Sigmoid colon (tissue), 6 donors: ENCODE measurements at regions not wholly inside any gene's neighbourhood (a gene's known extent, or its start where the extent isn't known, plus 50 kb on each side); places are given as distances from the start of the nearest gene placed in this dataset.

Experiments
- DNase-seq: peaks from one replicate; pipeline ENCODE4 v3.0.0-alpha.2; 2019
- H3K27ac ChIP-seq, 4 donors: fragments of 200-600 bp; sonication (generic); one replicate each; pipeline ENCODE4 v1.5.1; 2016 to 2019; ENCODE audit warnings: mild to moderate bottlenecking in 1 of 4
- H3K27me3 ChIP-seq, 3 donors: fragments of 200-600 bp; sonication (generic); one replicate each; pipeline ENCODE4 v1.5.1; 2019; ENCODE audit warnings: mild to moderate bottlenecking in 1 of 3
- H3K36me3 ChIP-seq, 4 donors: fragments of 200-600 bp; sonication (generic); one replicate each; pipeline ENCODE4 v1.5.1; 2016 to 2019
- H3K4me1 ChIP-seq, 4 donors: fragments of 200-600 bp; sonication (generic); one replicate each; pipeline ENCODE4 v1.5.1; 2017 to 2019
- H3K4me3 ChIP-seq, 4 donors: fragments of 200-600 bp; sonication (generic); one replicate each; pipeline ENCODE4 v1.5.1; 2017 to 2019; ENCODE audit warnings: mild to moderate bottlenecking in 2 of 4, moderate library complexity in 1 of 4
- H3K9me3 ChIP-seq, 4 donors: fragments of 200-600 bp in 3 of 4; sonication (generic) in 3 of 4; one replicate each; pipeline versions ENCODE4 v1.5.1 to v1.6.1; 2013 to 2019
- EP300 ChIP-seq, 4 donors: sonication (generic); formaldehyde crosslinking; IDR thresholded peaks; one replicate each; pipeline ENCODE4 v1.6.1; 2017; ENCODE audit warnings: antibody characterized with exemption in 4 of 4
- POLR2A ChIP-seq, 2 donors: fragments of 450-650 bp; IDR thresholded peaks; one replicate each; pipeline ENCODE4 v1.6.1; 2016; ENCODE audit warnings: antibody characterized with exemption in 2 of 2, mild to moderate bottlenecking in 2 of 2, moderate library complexity in 2 of 2
- POLR2AphosphoS5 ChIP-seq, 4 donors: sonication (generic); formaldehyde crosslinking; IDR thresholded peaks; one replicate each; pipeline ENCODE4 v1.6.1; 2017; ENCODE audit warnings: antibody characterized with exemption in 4 of 4
- WGBS, 2 donors: extraction: QIAGEN DNeasy Blood & Tissue Kit; methylation state at CpG; one replicate each; pipeline ENCODE4 v1.1.7; 2013; 5-methylcytosine and 5-hydroxymethylcytosine counted together
- intact Hi-C: fragments of 100-400 bp; cut with DNase I; formaldehyde crosslinking; loops from one replicate; pipeline ENCODE4 v1.15.1; 2023
- TF ChIP-seq, protein P1 (sequence below), 4 experiments: fragments of 450-650 bp in 3 of 4; fragments of 200-600 bp in 1 of 4; IDR thresholded peaks; one replicate each; pipeline ENCODE4 v1.5.1; 2016 to 2019; ENCODE audit warnings: antibody characterized with exemption in 4 of 4, mild to moderate bottlenecking in 3 of 4, moderate library complexity in 2 of 4
- donor health status: healthy with polysubstance abuse.
- donor health status: healthy.

DNA sequence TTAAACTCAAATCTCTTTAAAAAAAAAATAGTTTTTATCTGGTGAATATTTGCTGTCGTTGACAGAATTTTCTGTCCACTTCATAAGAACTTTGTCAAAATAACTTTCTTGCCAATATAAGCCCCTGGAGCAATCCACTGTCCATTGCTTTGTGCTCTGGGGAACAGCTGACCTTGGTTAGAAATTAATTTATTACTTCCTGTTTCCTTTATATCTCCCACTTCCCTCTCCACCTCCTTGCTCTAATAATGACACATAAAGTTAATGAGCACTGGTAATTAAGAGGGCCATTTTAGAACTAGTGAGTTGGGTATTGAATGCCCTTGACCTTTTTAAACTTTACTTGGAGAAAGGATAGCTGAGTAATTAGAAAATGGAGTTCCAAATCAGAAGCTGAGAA lies 151.3 kb upstream of the LEF1 start:
- peaks cover 0 to 5% (median 0%) of the 10 kb centered on the region in 3 donors for H3K27me3 ChIP-seq
- intact Hi-C loops, result no loop called here
- no peak overlapping the region for H3K27ac ChIP-seq
- TF ChIP-seq POLR2A (IDR thresholded peaks at IDR 0.05) (no peak), EP300 (IDR thresholded peaks at IDR 0.05) (no peak), POLR2AphosphoS5 (IDR thresholded peaks at IDR 0.05) (no peak)
- TF ChIP-seq, protein P1, sequence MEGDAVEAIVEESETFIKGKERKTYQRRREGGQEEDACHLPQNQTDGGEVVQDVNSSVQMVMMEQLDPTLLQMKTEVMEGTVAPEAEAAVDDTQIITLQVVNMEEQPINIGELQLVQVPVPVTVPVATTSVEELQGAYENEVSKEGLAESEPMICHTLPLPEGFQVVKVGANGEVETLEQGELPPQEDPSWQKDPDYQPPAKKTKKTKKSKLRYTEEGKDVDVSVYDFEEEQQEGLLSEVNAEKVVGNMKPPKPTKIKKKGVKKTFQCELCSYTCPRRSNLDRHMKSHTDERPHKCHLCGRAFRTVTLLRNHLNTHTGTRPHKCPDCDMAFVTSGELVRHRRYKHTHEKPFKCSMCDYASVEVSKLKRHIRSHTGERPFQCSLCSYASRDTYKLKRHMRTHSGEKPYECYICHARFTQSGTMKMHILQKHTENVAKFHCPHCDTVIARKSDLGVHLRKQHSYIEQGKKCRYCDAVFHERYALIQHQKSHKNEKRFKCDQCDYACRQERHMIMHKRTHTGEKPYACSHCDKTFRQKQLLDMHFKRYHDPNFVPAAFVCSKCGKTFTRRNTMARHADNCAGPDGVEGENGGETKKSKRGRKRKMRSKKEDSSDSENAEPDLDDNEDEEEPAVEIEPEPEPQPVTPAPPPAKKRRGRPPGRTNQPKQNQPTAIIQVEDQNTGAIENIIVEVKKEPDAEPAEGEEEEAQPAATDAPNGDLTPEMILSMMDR (IDR thresholded peaks at IDR 0.05), result no peak
- no peaks in the 10 kb centered on the region for H3K4me1 ChIP-seq
- H3K4me3 ChIP-seq, result no peak overlapping the region
- DNase-seq, result no peak
- no peaks in the 10 kb centered on the region for H3K36me3 ChIP-seq
- 70 to 74% methylated on average over 1 of the region's 1 CpG for WGBS, 2 donors
- H3K9me3 ChIP-seq, result peaks cover 0 to 4% (median 1%) of the 10 kb centered on the region in 4 donors

DNA sequence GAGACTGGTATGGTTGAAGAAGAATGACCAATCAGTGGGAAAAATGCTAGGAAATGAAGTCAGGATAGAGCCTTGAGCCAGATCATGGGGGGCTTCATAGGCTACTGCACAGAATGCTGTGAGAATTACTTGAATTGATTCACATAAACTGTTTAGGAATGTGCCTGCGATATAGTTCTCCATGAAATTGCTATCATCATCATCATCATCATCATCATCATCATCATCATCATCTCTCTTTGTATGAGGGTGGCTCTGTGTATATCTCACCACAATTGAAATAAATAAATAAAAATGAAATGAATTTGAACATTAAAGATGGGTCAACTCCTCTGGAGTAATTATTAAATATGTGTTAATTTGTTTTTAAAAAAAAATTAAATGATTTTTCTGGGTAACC lies 148.6 kb upstream of the LEF1 start:
- H3K9me3 ChIP-seq, result peaks cover 0 to 3% (median under 1%) of the 10 kb centered on the region in 4 donors
- H3K36me3 ChIP-seq, result no peaks in the 10 kb centered on the region
- H3K27ac ChIP-seq, result no peak overlapping the region
- H3K4me1 ChIP-seq, result no peaks in the 10 kb centered on the region
- no peak overlapping the region for H3K4me3 ChIP-seq
- intact Hi-C loops, result no loop called here
- TF ChIP-seq, protein P1 (IDR thresholded peaks at IDR 0.05), result no peak
- TF ChIP-seq POLR2A (IDR thresholded peaks at IDR 0.05) (no peak), POLR2AphosphoS5 (IDR thresholded peaks at IDR 0.05) (no peak), EP300 (IDR thresholded peaks at IDR 0.05) (no peak)
- H3K27me3 ChIP-seq, result peaks cover 0 to 5% (median 0%) of the 10 kb centered on the region in 3 donors
- no peak for DNase-seq
- WGBS, 2 donors, result 94% methylated on average over 1 of the region's 1 CpG

DNA sequence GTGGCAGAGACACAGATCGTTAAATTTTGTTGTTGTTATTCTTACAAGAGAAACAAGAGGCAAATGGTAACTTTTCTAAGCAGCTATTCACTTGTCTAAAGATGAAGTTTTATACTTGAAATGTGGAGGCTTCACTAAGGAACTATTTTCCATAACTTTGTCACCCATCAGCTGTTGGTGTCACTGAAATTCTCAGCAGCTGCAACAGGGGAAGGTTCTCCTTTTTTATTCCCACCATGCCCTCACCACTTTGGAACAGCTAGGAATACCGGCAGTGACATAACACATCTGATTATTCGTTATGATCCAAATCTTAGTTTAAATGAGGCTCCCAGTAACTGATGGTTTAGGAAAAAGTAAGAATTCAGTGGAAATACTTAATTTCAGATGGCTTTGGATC lies 147.0 kb upstream of the LEF1 start:
- Histone ChIP-seq H3K4me3 (no peak overlapping the region), H3K27me3 (peaks cover 0 to 5% (median 0%) of the 10 kb centered on the region in 3 donors), H3K36me3 (no peaks in the 10 kb centered on the region), H3K9me3 (no peaks in the 10 kb centered on the region), H3K4me1 (no peaks in the 10 kb centered on the region), H3K27ac (no peak overlapping the region)
- intact Hi-C loops, result no loop called here
- TF ChIP-seq, protein P1 (IDR thresholded peaks at IDR 0.05), result no peak
- no peak for TF ChIP-seq POLR2A (IDR thresholded peaks at IDR 0.05)
- no peak for TF ChIP-seq EP300 (IDR thresholded peaks at IDR 0.05)
- TF ChIP-seq POLR2AphosphoS5 (IDR thresholded peaks at IDR 0.05), result no peak
- WGBS, 2 donors, result 84 to 86% methylated on average over 3 of the region's 3 CpGs
- no peak for DNase-seq

DNA sequence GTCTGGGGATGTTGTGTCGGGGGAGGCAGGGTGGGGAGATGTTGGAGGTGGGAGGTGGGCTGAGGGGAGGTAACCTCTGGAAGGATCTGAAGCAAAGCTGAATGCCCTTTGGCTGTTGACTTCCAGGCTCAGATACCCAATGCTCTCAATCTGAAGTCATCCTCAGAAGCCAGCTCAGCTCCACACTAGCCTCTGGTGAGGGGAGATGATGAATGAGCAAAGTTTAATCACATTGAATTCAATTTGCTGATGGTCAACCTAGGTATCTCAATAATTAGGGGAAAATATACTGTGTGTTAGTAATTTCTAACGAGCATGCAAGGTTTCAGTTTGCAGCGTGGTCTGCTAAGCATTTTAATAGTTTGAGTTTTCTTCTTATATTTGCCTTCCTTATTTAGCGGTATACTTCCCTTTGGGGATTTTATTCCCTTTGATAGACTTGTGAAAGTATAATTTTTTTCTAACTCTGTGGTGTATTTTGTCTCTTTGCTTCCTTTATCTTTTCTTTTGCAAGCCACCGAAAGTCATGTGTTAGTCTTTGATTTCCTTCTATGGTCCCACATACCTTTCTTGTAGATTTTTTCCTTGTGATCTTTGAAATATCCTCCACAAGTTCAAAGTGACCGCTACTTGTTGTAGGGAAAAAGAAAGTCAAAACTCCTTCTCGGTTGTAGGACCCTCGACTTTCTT lies 146.3 kb upstream of the LEF1 start:
- H3K27ac ChIP-seq, result no peak overlapping the region
- WGBS, 2 donors, result 54 to 82% methylated on average over 8 of the region's 8 CpGs
- no peaks in the 10 kb centered on the region for H3K4me1 ChIP-seq
- H3K27me3 ChIP-seq, result peaks cover 0 to 5% (median 0%) of the 10 kb centered on the region in 3 donors
- no peaks in the 10 kb centered on the region for H3K9me3 ChIP-seq
- no peaks in the 10 kb centered on the region for H3K36me3 ChIP-seq
- H3K4me3 ChIP-seq, result no peak overlapping the region
- DNase-seq, result no peak
- no peak for TF ChIP-seq POLR2AphosphoS5 (IDR thresholded peaks at IDR 0.05)
- TF ChIP-seq, protein P1 (IDR thresholded peaks at IDR 0.05), result no peak
- TF ChIP-seq EP300 (IDR thresholded peaks at IDR 0.05), result no peak
- TF ChIP-seq POLR2A (IDR thresholded peaks at IDR 0.05), result no peak
- intact Hi-C loops, result no loop called here
